Endothelial cell of umbilical vein (primary cell): ENCODE measurements at regions not wholly inside any gene's neighbourhood (a gene's known extent, or its start where the extent isn't known, plus 50 kb on each side); places are given as distances from the start of the nearest gene placed in this dataset.

Experiments used
- BruUV-seq: library from RNA; stranded (reverse); fragments of 400-500 nt; replicated peaks from 2 replicates; lab custom pipeline; 2021; lab: Mats Ljungman, UMichigan
- CTCF ChIA-PET: fragments of 300-600, 350-600 bp; sonication (Branson Sonifier 250); formaldehyde crosslinking; loops from one replicate; lab custom pipeline; 2021; ENCODE audit warnings: antibody characterized with exemption, inconsistent platforms; lab: Charles Lee
- POLR2A ChIA-PET: fragments of 300-600, 350-600 bp; sonication (Branson Sonifier 250); formaldehyde crosslinking; loops from one replicate; lab custom pipeline; 2021; ENCODE audit warnings: antibody characterized with exemption, inconsistent platforms; lab: Charles Lee
- DNase-seq: peaks from one replicate; pipeline ENCODE4 v3.0.0-alpha.2; 2011; ENCODE audit warnings: low read depth, low spot score
- FAIRE-seq: peaks from 2 replicates; lab custom pipeline; 2011; peaks lifted over from hg19 to GRCh38; lab: Jason Lieb, UNC
- H2AFZ ChIP-seq: 2 replicates; pipeline ENCODE4 v1.6.0; 2012; ENCODE audit warnings: low read depth, low read length, control low read depth, inconsistent platforms
- H3K27ac ChIP-seq: 2 replicates; pipeline ENCODE4 v1.5.1; 2011; ENCODE audit warnings: low read depth, mild to moderate bottlenecking, control low read depth, low read length, moderate library complexity; ENCODE audit not compliant: insufficient read depth
- H3K27me3 ChIP-seq, 2 experiments: 2 replicates each; pipeline versions ENCODE4 v1.6.0 to v1.6.1; 2011; ENCODE audit warnings: low read length in 2 of 2, mixed read lengths in 1 of 2; ENCODE audit not compliant: control insufficient read depth in 2 of 2, insufficient read depth in 2 of 2
- H3K36me3 ChIP-seq, 2 experiments: 2 replicates in 1 of 2; 3 replicates in 1 of 2; pipeline ENCODE4 v1.5.1; 2011; ENCODE audit warnings: low read length in 2 of 2, mild to moderate bottlenecking in 1 of 2, moderate library complexity in 1 of 2; ENCODE audit not compliant: control insufficient read depth in 2 of 2, insufficient read depth in 2 of 2; ENCODE audit errors: extremely low read depth in 1 of 2
- H3K4me1 ChIP-seq: 3 replicates; pipeline ENCODE4 v1.5.1; 2011; ENCODE audit warnings: mild to moderate bottlenecking, low read length; ENCODE audit not compliant: control insufficient read depth, insufficient read depth; ENCODE audit errors: extremely low read depth
- H3K4me2 ChIP-seq: 2 replicates; pipeline ENCODE4 v1.6.1; 2011; ENCODE audit warnings: low read length, control low read depth, mixed read lengths; ENCODE audit not compliant: insufficient read depth
- H3K4me3 ChIP-seq, 3 experiments: fragments of 200-600 bp in 1 of 3; sonication (generic), shearing (Covaris generic) in 1 of 3; replicated peaks in 1 of 3; 2 replicates each; pipeline ENCODE4 v1.5.1; 2011 to 2016; ENCODE audit warnings: control low read depth in 3 of 3, low read length in 3 of 3, mild to moderate bottlenecking in 2 of 3, inconsistent platforms in 1 of 3, low read depth in 1 of 3, moderate library complexity in 1 of 3; ENCODE audit not compliant: insufficient read depth in 1 of 3
- H3K79me2 ChIP-seq: 2 replicates; pipeline ENCODE4 v1.6.0; 2012; ENCODE audit warnings: low read length, inconsistent platforms; ENCODE audit not compliant: control insufficient read depth, insufficient read depth
- H3K9ac ChIP-seq: replicated peaks from 2 replicates; pipeline ENCODE3; 2011; ENCODE audit warnings: low read length, control low read depth; ENCODE audit not compliant: insufficient read depth; ENCODE audit errors: extremely low read depth
- H3K9me1 ChIP-seq: replicated peaks from 3 replicates; pipeline ENCODE4 v1.6.0; 2011; ENCODE audit warnings: mild to moderate bottlenecking, low read length; ENCODE audit not compliant: control insufficient read depth, insufficient read depth; ENCODE audit errors: extremely low read depth
- H3K9me3 ChIP-seq: replicated peaks from 2 replicates; pipeline ENCODE4 v1.5.1; 2012; ENCODE audit warnings: low read length, inconsistent platforms; ENCODE audit not compliant: control insufficient read depth, insufficient read depth
- H4K20me1 ChIP-seq: replicated peaks from 2 replicates; pipeline ENCODE3; 2011; ENCODE audit warnings: mild to moderate bottlenecking, low read length; ENCODE audit not compliant: control insufficient read depth, insufficient read depth; ENCODE audit errors: extremely low read depth
- EZH2 ChIP-seq: IDR thresholded peaks from 2 replicates; pipeline ENCODE4 v1.6.1; 2012; ENCODE audit warnings: borderline replicate concordance, low read depth, mild to moderate bottlenecking, moderate library complexity, low read length, inconsistent platforms; ENCODE audit not compliant: severe bottlenecking
- FOS ChIP-seq: IDR thresholded peaks from 2 replicates; pipeline ENCODE4 v1.6.1; 2011; ENCODE audit warnings: mild to moderate bottlenecking, low read length, moderate library complexity, borderline replicate concordance; ENCODE audit not compliant: insufficient read depth
- GATA2 ChIP-seq: IDR thresholded peaks from 2 replicates; pipeline ENCODE4 v1.7.0; 2011; ENCODE audit warnings: low read depth, mild to moderate bottlenecking, moderate library complexity, mixed read lengths, low read length; ENCODE audit not compliant: insufficient read length, insufficient read depth
- JUN ChIP-seq: IDR thresholded peaks from 2 replicates; pipeline ENCODE4 v1.6.1; 2011; ENCODE audit warnings: borderline replicate concordance, low read depth; ENCODE audit not compliant: insufficient read length, insufficient read depth
- MYC ChIP-seq: IDR thresholded peaks from one replicate; pipeline ENCODE4 v1.6.1; 2011; ENCODE audit warnings: mild to moderate bottlenecking, low read depth, low read length
- POLR2A ChIP-seq: IDR thresholded peaks from 2 replicates; pipeline ENCODE4 v1.6.1; 2012; ENCODE audit warnings: low read depth, mild to moderate bottlenecking, control low read depth, low read length
- POLR2AphosphoS5 ChIP-seq: IDR thresholded peaks from 2 replicates; pipeline ENCODE4 v1.6.1; 2012; ENCODE audit warnings: low read depth, mild to moderate bottlenecking, control low read depth, low read length, moderate library complexity; ENCODE audit not compliant: insufficient read depth
- dilution Hi-C: fragments of 300-500 bp; cut with MboI; formaldehyde crosslinking; loops from one replicate; pipeline ENCODE4 v1.15.0; 2019; ENCODE audit warnings: low sequenced_read_pairs; ENCODE audit not compliant: extremely low pct_ligation_motif_present
- intact Hi-C: fragments of 100-400 bp; cut with micrococcal nuclease; formaldehyde crosslinking; loops from one replicate; pipeline ENCODE4 v1.10.0; 2022
- TF ChIP-seq, protein P1 (sequence below), 2 donors: IDR thresholded peaks; 1 replicate in 1 of 2; 2 replicates in 1 of 2; pipeline ENCODE4 v1.5.1; 2011; ENCODE audit warnings: low read length in 2 of 2, mild to moderate bottlenecking in 2 of 2, moderate library complexity in 2 of 2, control low read depth in 1 of 2, inconsistent platforms in 1 of 2, low read depth in 1 of 2; ENCODE audit not compliant: insufficient read depth in 1 of 2; ENCODE audit errors: extremely low read depth in 1 of 2
- TF ChIP-seq, protein P2 (sequence below): IDR thresholded peaks from 2 replicates; pipeline ENCODE4 v1.6.1; 2011; ENCODE audit not compliant: insufficient read depth, insufficient read length

DNA sequence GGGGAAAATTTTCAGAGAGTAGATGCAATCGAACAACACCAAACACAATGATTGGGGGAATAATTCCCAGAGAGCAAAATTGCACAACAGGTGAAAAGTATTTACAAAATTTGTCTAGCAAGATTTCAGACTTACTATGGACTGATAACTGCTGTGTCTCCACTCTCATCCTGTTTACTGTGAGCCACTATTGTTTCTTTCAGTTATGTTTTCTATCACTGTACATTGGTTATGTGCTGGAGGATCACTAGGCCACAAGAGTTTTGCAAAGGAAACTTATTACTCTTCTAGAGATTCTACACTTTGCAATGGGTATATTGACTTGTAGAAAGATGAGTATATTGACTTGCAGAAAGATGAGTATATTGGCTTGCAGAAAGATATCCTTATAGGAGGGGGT lies 934.1 kb upstream of the CRIM1 start:
- no peak for TF ChIP-seq FOS

GRCh38 chr2:35417293-35417692 lies 938.3 kb upstream of the CRIM1 start:
- H3K4me3 ChIP-seq = no peak overlapping the region
- BruUV-seq = no TSS peak
- no peak overlapping the region for H3K9ac ChIP-seq
- no peak for DNase-seq
- no peaks in the 10 kb centered on the region for H3K36me3 ChIP-seq
- H3K27me3 ChIP-seq = no peaks in the 10 kb centered on the region
- no peak overlapping the region for H3K27ac ChIP-seq
- H3K9me1 ChIP-seq = no peaks in the 10 kb centered on the region
- H2AFZ ChIP-seq = no peak overlapping the region
- H3K4me2 ChIP-seq = no peak overlapping the region
- CTCF ChIA-PET = interaction anchor here (1.3 kb wide), 1 partner anchor 11 kb away, joined by 5 read pairs; no protein-coding TSS in a partner anchor
- H3K79me2 ChIP-seq = no peaks in the 10 kb centered on the region
- no peaks in the 10 kb centered on the region for H4K20me1 ChIP-seq
- TF ChIP-seq JUN (no peak), GATA2 (no peak), FOS (no peak), MYC (no peak), EZH2 (no peak), POLR2A (no peak), POLR2AphosphoS5 (no peak)
- TF ChIP-seq, protein P1, sequence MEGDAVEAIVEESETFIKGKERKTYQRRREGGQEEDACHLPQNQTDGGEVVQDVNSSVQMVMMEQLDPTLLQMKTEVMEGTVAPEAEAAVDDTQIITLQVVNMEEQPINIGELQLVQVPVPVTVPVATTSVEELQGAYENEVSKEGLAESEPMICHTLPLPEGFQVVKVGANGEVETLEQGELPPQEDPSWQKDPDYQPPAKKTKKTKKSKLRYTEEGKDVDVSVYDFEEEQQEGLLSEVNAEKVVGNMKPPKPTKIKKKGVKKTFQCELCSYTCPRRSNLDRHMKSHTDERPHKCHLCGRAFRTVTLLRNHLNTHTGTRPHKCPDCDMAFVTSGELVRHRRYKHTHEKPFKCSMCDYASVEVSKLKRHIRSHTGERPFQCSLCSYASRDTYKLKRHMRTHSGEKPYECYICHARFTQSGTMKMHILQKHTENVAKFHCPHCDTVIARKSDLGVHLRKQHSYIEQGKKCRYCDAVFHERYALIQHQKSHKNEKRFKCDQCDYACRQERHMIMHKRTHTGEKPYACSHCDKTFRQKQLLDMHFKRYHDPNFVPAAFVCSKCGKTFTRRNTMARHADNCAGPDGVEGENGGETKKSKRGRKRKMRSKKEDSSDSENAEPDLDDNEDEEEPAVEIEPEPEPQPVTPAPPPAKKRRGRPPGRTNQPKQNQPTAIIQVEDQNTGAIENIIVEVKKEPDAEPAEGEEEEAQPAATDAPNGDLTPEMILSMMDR (IDR thresholded peaks at IDR 0.05; ENCODE audit: extremely low read depth in 1 of 2, insufficient read depth in 1 of 2, low read depth in 1 of 2, low read length in 2 of 2) = no peak
- TF ChIP-seq, protein P2, sequence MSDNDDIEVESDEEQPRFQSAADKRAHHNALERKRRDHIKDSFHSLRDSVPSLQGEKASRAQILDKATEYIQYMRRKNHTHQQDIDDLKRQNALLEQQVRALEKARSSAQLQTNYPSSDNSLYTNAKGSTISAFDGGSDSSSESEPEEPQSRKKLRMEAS = no peak
- intact Hi-C loops (no loop called here), dilution Hi-C loops (no loop called here)
- POLR2A ChIA-PET = no interaction called here
- no peaks in the 10 kb centered on the region for H3K4me1 ChIP-seq
- no peak for FAIRE-seq
- no peaks in the 10 kb centered on the region for H3K9me3 ChIP-seq

More for the DNA sequence above, 934.1 kb upstream of the CRIM1 start:
- Histone ChIP-seq H3K9me3 (no peaks in the 10 kb centered on the region), H3K36me3 (no peaks in the 10 kb centered on the region), H3K27ac (no peak overlapping the region), H3K4me3 (no peak overlapping the region), H3K79me2 (no peaks in the 10 kb centered on the region), H3K27me3 (peaks cover 2% of the 10 kb centered on the region in 2 experiments), H2AFZ (no peak overlapping the region), H3K4me2 (no peak overlapping the region), H3K9ac (no peak overlapping the region), H3K4me1 (no peaks in the 10 kb centered on the region), H4K20me1 (no peaks in the 10 kb centered on the region), H3K9me1 (no peaks in the 10 kb centered on the region)
- no TSS peak for BruUV-seq
- CTCF ChIA-PET = no interaction called here
- POLR2A ChIA-PET = no interaction called here
- no peak for FAIRE-seq
- intact Hi-C loops (no loop called here), dilution Hi-C loops (no loop called here)
- DNase-seq = no peak
